Body of pancreas (tissue), 4 donors: ENCODE measurements at regions not wholly inside any gene's neighbourhood (a gene's known extent, or its start where the extent isn't known, plus 50 kb on each side); places are given as distances from the start of the nearest gene placed in this dataset.
A peak's percentile ranks its signal among the peaks of the same experiment; 100 is the strongest.

Experiments
- ATAC-seq: fragments of 150-250 bp; one replicate; pipeline ENCODE4 v1.9.1; 2016
- DNase-seq, 4 donors: peaks; one replicate each; pipeline ENCODE4 v3.0.0-alpha.2; 2019
- H3K27ac ChIP-seq, 4 donors: fragments of 200-600 bp; sonication (generic); 1 replicate in 3 of 4; 2 replicates in 1 of 4; pipeline versions ENCODE4 v1.5.1 to v1.6.1; 2016 to 2019; ENCODE audit warnings: mild to moderate bottlenecking in 1 of 4, mixed read lengths in 1 of 4, moderate library complexity in 1 of 4
- H3K27me3 ChIP-seq, 2 donors: fragments of 200-600 bp; sonication (generic); one replicate each; pipeline ENCODE4 v1.6.0; 2016; ENCODE audit warnings: mild to moderate bottlenecking in 1 of 2
- H3K36me3 ChIP-seq, 2 donors: fragments of 200-600 bp; sonication (generic); replicated peaks in 1 of 2; 2 replicates each; pipeline ENCODE4 v1.5.1; 2016; ENCODE audit warnings: low read depth in 2 of 2; ENCODE audit not compliant: insufficient read depth in 1 of 2
- H3K4me1 ChIP-seq: fragments of 200-600 bp; sonication (generic); one replicate; pipeline ENCODE4 v1.6.0; 2016
- H3K4me3 ChIP-seq, 2 donors: fragments of 200-600 bp; sonication (generic); 1 replicate in 1 of 2; 2 replicates in 1 of 2; pipeline ENCODE4 v1.5.1; 2016 to 2019
- H3K9me3 ChIP-seq, 3 donors: fragments of 200-600 bp; sonication (generic); 1 replicate in 2 of 3; 2 replicates in 1 of 3; pipeline ENCODE4 v1.5.1; 2016
- POLR2A ChIP-seq, 3 donors: fragments of 450-650 bp; IDR thresholded peaks; one replicate each; pipeline ENCODE4 v1.6.1; 2016; ENCODE audit warnings: antibody characterized with exemption in 3 of 3, mild to moderate bottlenecking in 2 of 3
- WGBS, 2 donors: methylation state at CpG; one replicate each; pipeline ENCODE4 v1.1.5; 2017; 5-methylcytosine and 5-hydroxymethylcytosine counted together
- intact Hi-C: fragments of 100-400 bp; cut with DNase I; formaldehyde crosslinking; loops from one replicate; pipeline ENCODE4 v1.15.1; 2023
- TF ChIP-seq, protein P1 (sequence below), 7 experiments: fragments of 450-650 bp in 4 of 7; fragments of 200-600 bp in 3 of 7; sonication (generic) in 3 of 7; IDR thresholded peaks; one replicate each; pipeline ENCODE4 v1.5.1; 2016 to 2019; ENCODE audit warnings: antibody characterized with exemption in 7 of 7

GRCh38 chr1:39105061-39105840 lies 79.1 kb downstream of the NDUFS5 start:
- ATAC-seq (peak; percentile 84), DNase-seq (peak; percentile 77 to 85 (median 80))
- TF ChIP-seq POLR2A (IDR thresholded peaks at IDR 0.05), result peak in 2 of 3 donors; percentile 36 to 82
- TF ChIP-seq, protein P1, sequence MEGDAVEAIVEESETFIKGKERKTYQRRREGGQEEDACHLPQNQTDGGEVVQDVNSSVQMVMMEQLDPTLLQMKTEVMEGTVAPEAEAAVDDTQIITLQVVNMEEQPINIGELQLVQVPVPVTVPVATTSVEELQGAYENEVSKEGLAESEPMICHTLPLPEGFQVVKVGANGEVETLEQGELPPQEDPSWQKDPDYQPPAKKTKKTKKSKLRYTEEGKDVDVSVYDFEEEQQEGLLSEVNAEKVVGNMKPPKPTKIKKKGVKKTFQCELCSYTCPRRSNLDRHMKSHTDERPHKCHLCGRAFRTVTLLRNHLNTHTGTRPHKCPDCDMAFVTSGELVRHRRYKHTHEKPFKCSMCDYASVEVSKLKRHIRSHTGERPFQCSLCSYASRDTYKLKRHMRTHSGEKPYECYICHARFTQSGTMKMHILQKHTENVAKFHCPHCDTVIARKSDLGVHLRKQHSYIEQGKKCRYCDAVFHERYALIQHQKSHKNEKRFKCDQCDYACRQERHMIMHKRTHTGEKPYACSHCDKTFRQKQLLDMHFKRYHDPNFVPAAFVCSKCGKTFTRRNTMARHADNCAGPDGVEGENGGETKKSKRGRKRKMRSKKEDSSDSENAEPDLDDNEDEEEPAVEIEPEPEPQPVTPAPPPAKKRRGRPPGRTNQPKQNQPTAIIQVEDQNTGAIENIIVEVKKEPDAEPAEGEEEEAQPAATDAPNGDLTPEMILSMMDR (IDR thresholded peaks at IDR 0.05), result no peak
- Histone ChIP-seq H3K36me3 (no peaks in the 10 kb centered on the region), H3K27me3 (no peaks in the 10 kb centered on the region), H3K4me1 (peaks cover 38% of the 10 kb centered on the region), H3K27ac (peak overlapping the region; percentile 92 to 97 (median 94)), H3K4me3 (peak overlapping the region; percentile 54 to 79), H3K9me3 (no peaks in the 10 kb centered on the region)
- WGBS, 2 donors, result 1% methylated on average over 43 to 79 of the region's 116 CpGs
- intact Hi-C loops, result loop anchor here (10.0 kb wide), 1 partner anchor 80 kb away; no protein-coding TSS in a partner anchor

DNA sequence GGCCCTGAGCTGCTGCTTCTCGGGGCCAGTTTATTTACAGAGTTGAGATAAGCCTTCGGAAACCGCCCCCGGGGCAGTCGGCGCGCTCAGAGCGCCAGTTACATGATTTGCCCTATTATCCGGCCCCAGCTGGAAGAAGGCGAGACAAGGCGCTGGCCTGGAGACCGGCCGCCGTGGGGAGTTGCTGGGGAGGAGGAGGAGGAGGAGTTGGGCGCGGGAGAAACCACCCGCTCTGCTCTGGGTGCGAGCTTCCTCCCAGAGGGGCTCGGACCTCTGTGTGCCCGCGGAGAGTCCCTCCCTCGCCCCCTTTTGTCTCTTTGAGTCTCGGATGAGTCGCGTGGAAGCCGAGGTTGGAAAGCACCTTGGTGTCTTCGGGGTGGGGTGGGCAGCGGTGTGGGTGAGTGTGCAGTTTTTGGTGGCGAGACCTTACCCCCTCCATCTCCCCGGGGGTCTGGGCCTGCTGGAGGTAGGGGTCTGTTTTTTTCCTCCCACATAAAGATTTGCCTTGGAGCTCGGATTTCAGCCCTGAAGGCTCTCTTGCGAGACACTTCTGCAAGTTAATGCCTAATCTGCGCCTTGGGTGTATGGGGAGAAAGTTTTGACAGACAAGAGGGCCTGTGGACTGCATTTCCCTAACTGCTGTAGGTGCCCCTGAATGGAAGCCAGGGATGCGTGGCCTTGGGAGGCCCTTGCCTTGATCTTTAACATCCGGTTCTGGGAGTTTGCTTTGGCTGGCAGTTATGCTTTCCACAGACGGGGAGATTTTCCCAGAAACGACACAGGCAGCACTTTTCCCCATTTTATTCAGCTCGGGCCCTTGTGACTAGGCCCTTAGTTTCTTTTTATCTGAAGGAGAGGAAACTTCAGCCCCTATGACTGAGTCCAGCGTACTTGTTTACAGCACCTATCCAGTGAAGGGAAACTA lies 80.0 kb downstream of the NDUFS5 start:
- Histone ChIP-seq H3K4me1 (peaks cover 43% of the 10 kb centered on the region), H3K27me3 (no peaks in the 10 kb centered on the region), H3K36me3 (no peaks in the 10 kb centered on the region), H3K9me3 (no peaks in the 10 kb centered on the region), H3K27ac (peak overlapping the region; percentile 92 to 97 (median 94)), H3K4me3 (peak overlapping the region; percentile 54 to 79)
- TF ChIP-seq, protein P1 (IDR thresholded peaks at IDR 0.05), result no peak
- TF ChIP-seq POLR2A (IDR thresholded peaks at IDR 0.05), result peak; percentile 7 to 50 (median 29)
- ATAC-seq, result peak; percentile 39
- intact Hi-C loops, result loop anchor here (10.0 kb wide), 1 partner anchor 79 kb away; no protein-coding TSS in a partner anchor
- DNase-seq, result peak; percentile 61 to 80 (median 76)
- 1% methylated on average over 10 to 39 of the region's 39 CpGs for WGBS, 2 donors

GRCh38 chr1:39106801-39107327 lies 80.7 kb downstream of the NDUFS5 start:
- intact Hi-C loops, result loop anchor here (10.0 kb wide), 1 partner anchor 78 kb away; no protein-coding TSS in a partner anchor
- Histone ChIP-seq H3K9me3 (no peaks in the 10 kb centered on the region), H3K27ac (peak overlapping the region; percentile 92 to 97 (median 94)), H3K36me3 (no peaks in the 10 kb centered on the region), H3K27me3 (no peaks in the 10 kb centered on the region), H3K4me1 (peaks cover 43% of the 10 kb centered on the region), H3K4me3 (no peak overlapping the region)
- ATAC-seq (no peak), DNase-seq (no peak)
- 39 to 48% methylated on average over 4 of the region's 4 CpGs for WGBS, 2 donors
- TF ChIP-seq, protein P1 (IDR thresholded peaks at IDR 0.05), result no peak
- no peak for TF ChIP-seq POLR2A (IDR thresholded peaks at IDR 0.05)

DNA sequence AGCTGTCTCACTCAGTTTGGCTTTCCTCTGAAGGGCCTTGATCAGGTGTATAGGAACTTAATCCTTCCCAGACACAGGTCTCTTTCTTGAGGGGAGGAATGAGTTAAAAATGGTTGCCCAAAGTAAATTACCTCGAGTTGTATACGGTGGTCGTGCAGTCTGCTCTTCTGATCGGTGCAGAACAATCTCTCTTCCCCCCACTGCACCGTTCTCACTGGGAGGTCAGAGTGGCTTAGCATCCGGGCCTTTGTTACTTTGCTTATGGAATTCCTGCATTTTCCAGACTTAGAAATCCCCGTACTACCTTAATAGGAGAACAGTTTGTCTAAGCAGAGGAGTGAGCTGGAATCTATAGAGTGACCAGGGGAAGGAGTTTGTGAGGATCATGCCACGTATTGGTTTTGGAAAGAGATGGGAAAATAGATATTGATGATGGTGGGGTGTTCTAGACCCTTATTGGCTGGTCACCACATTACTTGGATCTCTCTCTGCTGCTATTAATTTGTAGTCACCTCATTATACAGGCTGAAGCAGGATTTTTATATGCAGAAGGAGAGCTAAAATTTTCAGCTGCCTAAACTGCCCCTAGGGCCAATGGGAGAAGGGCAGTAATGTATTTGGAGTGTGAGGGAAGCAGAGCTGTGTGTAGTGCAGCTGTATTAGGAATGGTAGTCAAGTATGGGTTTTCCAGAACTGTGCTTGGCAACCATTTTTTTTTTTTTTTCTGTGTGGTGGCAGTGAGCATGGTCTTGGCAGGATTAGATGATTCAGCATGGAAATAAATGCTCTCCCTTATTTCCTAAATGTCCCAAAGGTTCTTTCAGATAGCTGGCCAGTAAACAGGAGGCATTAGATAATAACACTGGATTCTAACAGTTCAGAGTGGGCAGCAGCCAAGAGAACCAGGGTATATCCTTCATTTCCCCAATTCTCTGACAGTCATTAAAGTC lies 81.5 kb downstream of the NDUFS5 start:
- 33 to 44% methylated on average over 8 of the region's 8 CpGs for WGBS, 2 donors
- Histone ChIP-seq H3K27ac (peak overlapping the region; percentile 92 to 97 (median 94)), H3K27me3 (no peaks in the 10 kb centered on the region), H3K4me3 (no peak overlapping the region), H3K9me3 (no peaks in the 10 kb centered on the region), H3K4me1 (peaks cover 43% of the 10 kb centered on the region), H3K36me3 (no peaks in the 10 kb centered on the region)
- DNase-seq (no peak), ATAC-seq (no peak)
- TF ChIP-seq, protein P1 (IDR thresholded peaks at IDR 0.05), result no peak
- TF ChIP-seq POLR2A (IDR thresholded peaks at IDR 0.05), result no peak
- intact Hi-C loops, result loop anchor here (10.0 kb wide), 1 partner anchor 77 kb away; no protein-coding TSS in a partner anchor
